NCI-H510A (cell line): ENCODE measurements at regions not wholly inside any gene's neighbourhood (a gene's known extent, or its start where the extent isn't known, plus 50 kb on each side); places are given as distances from the start of the nearest gene placed in this dataset.
"Not testable (repeated sequence)": the region's sequence is repeated elsewhere in the genome, so short reads cannot be mapped to it uniquely, and the experiment has no call there.

Experiments used
- DNase-seq: peaks from one replicate; lab custom pipeline; 2025; lab: John Stamatoyannopoulos, UW

GRCh38 chr14:106060276-106060975 lies 534.0 kb downstream of the TMEM121 start:
- no peak for DNase-seq

- DNase-seq = not testable (repeated sequence)
These were observed 535.6 kb downstream of the TMEM121 start for GRCh38 chr14:106061877-106062500.

- DNase-seq = no peak
These were observed 536.3 kb downstream of the TMEM121 start for GRCh38 chr14:106062502-106063272.

GRCh38 chr14:106067935-106068334 lies 541.6 kb downstream of the TMEM121 start:
- DNase-seq = no peak

GRCh38 chr14:106069804-106070625 lies 543.6 kb downstream of the TMEM121 start:
- no peak for DNase-seq

GRCh38 chr14:106080922-106081321 lies 554.5 kb downstream of the TMEM121 start:
- no peak for DNase-seq

- DNase-seq = not testable (repeated sequence)
These were observed 555.3 kb downstream of the TMEM121 start for GRCh38 chr14:106081721-106082120.

- no peak for DNase-seq
These were observed 556.7 kb downstream of the TMEM121 start for GRCh38 chr14:106083082-106083481.

GRCh38 chr14:106087837-106088236 lies 561.5 kb downstream of the TMEM121 start:
- no peak for DNase-seq

GRCh38 chr14:106088860-106089259 lies 562.5 kb downstream of the TMEM121 start:
- DNase-seq = not testable (repeated sequence)

GRCh38 chr14:106094654-106095189 lies 568.3 kb downstream of the TMEM121 start:
- no peak for DNase-seq

GRCh38 chr14:106107703-106108102 lies 581.3 kb downstream of the TMEM121 start:
- DNase-seq = no peak

GRCh38 chr14:106109337-106109736 lies 583.0 kb downstream of the TMEM121 start:
- no peak for DNase-seq

- DNase-seq = no peak
These were observed 589.0 kb downstream of the TMEM121 start for GRCh38 chr14:106115401-106115800.

GRCh38 chr14:106116339-106116930 lies 590.1 kb downstream of the TMEM121 start:
- not testable (repeated sequence) for DNase-seq

- DNase-seq = no peak
These were observed 593.7 kb downstream of the TMEM121 start for GRCh38 chr14:106120101-106120500.

GRCh38 chr14:106129274-106129673 lies 602.9 kb downstream of the TMEM121 start:
- DNase-seq = no peak

GRCh38 chr14:106129904-106130661 lies 603.7 kb downstream of the TMEM121 start:
- DNase-seq = not testable (repeated sequence)

GRCh38 chr14:106133126-106133525 lies 606.7 kb downstream of the TMEM121 start:
- DNase-seq = not testable (repeated sequence)

GRCh38 chr14:106134886-106135285 lies 608.5 kb downstream of the TMEM121 start:
- DNase-seq = no peak
